K562 (cell line): ENCODE measurements at regions not wholly inside any gene's neighbourhood (a gene's known extent, or its start where the extent isn't known, plus 50 kb on each side); places are given as distances from the start of the nearest gene placed in this dataset.

ENCODE experiments used
- CUX1 ChIP-seq: fragments of 200-800 bp; sonication (Bioruptor generic); IDR thresholded peaks from 2 replicates; pipeline ENCODE4 v1.6.1; 2016; ENCODE audit warnings: missing genetic modification characterization, missing compliant biosample characterization
- PHF8 ChIP-seq: fragments of 200-600 bp; sonication (generic); IDR thresholded peaks from 2 replicates; pipeline ENCODE4 v1.6.1; 2012; ENCODE audit warnings: mixed run types, mild to moderate bottlenecking, inconsistent platforms, low read length, moderate library complexity, borderline replicate concordance
- U2AF2 ChIP-seq: fragments of 200-400 bp; formaldehyde crosslinking; optimal IDR thresholded peaks from 2 replicates; pipeline ENCODE3; 2017; ENCODE audit warnings: low read depth, mild to moderate bottlenecking, low read length
- YY1 ChIP-seq, 3 experiments: IDR thresholded peaks; 2 replicates each; pipeline ENCODE4 v1.6.1; 2011; ENCODE audit warnings: low read length in 2 of 3, mild to moderate bottlenecking in 2 of 3, moderate library complexity in 2 of 3, borderline replicate concordance in 1 of 3, control low read depth in 1 of 3, low read depth in 1 of 3; ENCODE audit not compliant: insufficient read depth in 3 of 3, insufficient replicate concordance in 2 of 3, control insufficient read depth in 1 of 3, insufficient read length in 1 of 3; ENCODE audit errors: extremely low read depth in 1 of 3
- TF ChIP-seq, protein P1 (sequence below): fragments of 250-450 bp; sonication (Bioruptor Pico); IDR thresholded peaks from 2 replicates; pipeline ENCODE4 v1.8.0; 2022; ENCODE audit warnings: moderate library complexity, mild to moderate bottlenecking, inconsistent platforms

DNA sequence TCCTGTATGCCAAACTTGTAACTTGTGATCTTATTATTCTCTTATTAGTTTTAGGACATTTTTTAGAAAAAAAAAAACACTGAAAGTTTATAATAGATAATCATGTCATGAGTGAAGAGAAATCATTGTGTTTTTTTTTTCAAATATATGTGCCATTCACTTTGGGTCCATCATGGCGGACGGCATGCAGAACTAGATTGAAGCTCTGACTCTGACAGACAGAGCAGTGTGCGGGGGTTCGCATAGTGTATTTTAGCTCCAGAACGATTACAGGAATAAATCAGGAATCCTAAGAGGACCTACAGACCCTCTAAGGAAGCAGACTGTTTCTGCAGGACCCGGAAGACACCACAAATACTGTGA lies 484.4 kb upstream of the REG3G start (continued):
- no peak for TF ChIP-seq CUX1 (CRISPR knock-in tag)
- TF ChIP-seq, protein P1, sequence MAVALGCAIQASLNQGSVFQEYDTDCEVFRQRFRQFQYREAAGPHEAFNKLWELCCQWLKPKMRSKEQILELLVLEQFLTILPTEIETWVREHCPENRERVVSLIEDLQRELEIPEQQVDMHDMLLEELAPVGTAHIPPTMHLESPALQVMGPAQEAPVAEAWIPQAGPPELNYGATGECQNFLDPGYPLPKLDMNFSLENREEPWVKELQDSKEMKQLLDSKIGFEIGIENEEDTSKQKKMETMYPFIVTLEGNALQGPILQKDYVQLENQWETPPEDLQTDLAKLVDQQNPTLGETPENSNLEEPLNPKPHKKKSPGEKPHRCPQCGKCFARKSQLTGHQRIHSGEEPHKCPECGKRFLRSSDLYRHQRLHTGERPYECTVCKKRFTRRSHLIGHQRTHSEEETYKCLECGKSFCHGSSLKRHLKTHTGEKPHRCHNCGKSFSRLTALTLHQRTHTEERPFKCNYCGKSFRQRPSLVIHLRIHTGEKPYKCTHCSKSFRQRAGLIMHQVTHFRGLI = no peak
- TF ChIP-seq PHF8 = peak; percentile 33; the same call in 1 of the 2 replicates
- TF ChIP-seq YY1 (IDR thresholded peaks at IDR 0.05; ENCODE audit: borderline replicate concordance in 1 of 3, control insufficient read depth in 1 of 3, extremely low read depth in 1 of 3, insufficient read depth in 3 of 3, insufficient read length in 1 of 3, insufficient replicate concordance in 2 of 3, low read depth in 1 of 3, low read length in 2 of 3) = peak in 2 of 3 experiments; percentile 25 to 87
- no peak for TF ChIP-seq U2AF2
